ENCODE measurements at regions not wholly inside any gene's neighbourhood (a gene's known extent, or its start where the extent isn't known, plus 50 kb on each side); places are given as distances from the start of the nearest gene placed in this dataset.

GRCh38 chr11:95375451-95375850 lies 144.4 kb upstream of the SESN3 start:
- no peak for DNase-seq

DNA sequence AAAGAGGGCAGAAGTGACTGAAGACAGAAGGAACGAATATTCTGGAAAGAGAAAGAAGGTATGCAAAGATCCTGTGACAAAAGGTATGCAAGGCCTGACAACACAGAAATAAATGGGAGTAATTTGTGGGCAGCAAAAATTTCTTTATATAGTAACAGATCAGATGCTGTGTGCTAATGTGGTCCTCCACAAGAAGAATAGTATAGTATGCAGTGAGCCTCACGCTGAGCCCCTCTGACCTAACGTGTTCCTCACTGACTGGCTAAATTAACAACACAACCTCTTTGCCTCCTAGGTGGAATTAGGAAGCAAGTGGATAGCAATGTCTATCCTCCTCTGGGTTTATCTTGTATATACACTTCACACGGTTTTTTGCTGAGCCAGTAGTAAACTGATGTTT lies 143.1 kb upstream of the SESN3 start:
- no peak for DNase-seq

- no peak for DNase-seq
These were observed 142.2 kb upstream of the SESN3 start for GRCh38 chr11:95373241-95373640.

DNA sequence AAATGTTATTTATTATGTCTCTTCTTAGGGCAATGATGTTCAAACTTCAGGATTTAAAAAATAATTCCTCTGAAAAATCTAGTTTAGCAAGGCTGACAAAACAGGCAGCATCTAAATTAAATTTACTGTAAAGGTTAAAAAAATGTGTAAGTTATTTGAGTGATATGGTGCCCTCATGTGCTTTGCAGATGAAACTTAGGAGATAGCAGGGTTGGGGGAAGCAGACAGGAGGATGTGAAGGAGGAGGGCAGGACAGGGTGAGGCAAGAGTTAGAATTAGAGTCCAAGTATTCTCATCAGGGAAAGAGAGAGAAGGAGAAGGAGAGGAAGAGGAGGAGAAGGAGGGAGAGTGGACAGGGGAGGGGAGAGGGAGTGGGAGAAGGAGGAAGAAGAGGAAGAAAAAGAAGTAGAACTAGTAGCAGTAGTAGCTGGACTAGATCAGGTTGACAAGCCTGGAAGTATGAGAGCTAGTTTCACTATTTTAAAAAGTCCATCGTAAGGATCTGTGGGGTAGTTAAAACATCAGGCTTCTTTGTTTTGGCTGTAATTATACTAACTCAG lies 141.2 kb upstream of the SESN3 start:
- no peak for DNase-seq

DNA sequence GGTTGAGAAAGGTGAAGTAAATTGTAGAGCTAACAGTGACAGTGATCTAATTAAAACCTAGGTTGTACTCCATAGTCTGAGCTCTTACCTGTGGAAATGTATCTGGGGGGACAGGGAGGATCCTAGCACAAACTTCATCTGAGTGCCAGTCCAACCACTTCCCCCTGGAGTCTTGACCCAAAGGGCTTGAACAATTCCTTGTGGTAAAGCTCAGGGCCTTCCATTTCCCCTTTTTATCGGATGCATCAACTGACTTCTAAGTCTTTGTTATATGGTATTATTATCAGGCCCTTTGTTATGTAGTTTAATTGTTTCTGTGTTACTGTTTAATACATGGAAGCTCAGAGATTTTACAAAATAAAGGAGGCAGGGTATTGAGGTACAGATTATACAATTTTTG lies 140.2 kb upstream of the SESN3 start:
- no peak for DNase-seq

DNA sequence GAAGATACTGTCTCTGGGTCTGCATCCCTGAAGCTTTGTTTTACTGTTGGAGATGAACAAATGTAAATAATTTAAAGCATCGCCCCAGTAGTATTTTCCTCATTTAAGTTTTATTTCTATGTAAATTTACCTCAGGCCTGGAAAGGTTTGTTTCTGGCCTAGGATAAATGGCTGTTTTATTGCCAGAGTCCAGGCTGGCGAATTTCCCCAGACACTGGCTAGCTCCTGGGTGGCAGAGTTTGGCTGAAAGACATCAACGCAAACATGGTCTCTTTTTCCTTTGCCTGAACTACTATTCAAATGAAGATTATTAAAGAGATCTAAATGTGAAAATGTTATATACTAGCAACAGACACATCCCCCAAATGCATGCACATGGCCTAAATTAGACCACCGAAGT lies 136.7 kb upstream of the SESN3 start:
- no peak for DNase-seq

DNA sequence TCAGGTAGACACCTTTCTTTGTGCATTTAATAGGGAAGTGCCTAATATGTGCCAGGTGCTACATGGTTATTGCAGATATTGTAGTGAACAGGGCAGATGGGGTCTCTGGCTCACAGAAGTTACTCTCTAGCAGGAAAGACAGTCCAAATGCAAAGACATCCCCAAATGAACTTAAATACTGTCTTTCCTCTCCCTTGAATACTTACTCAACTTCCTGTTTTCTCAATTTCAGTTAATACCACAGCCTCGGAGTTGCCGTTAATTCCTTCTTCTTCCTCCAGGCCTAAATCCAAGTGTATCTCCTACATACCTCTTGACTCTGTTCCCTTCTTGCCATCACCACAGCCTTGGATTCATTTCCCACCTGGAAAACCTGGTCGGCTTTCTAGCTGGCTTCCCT lies 134.3 kb upstream of the SESN3 start:
- DNase-seq = no peak

GRCh38 chr11:95364324-95365295 lies 133.6 kb upstream of the SESN3 start:
- DNase-seq = no peak

DNA sequence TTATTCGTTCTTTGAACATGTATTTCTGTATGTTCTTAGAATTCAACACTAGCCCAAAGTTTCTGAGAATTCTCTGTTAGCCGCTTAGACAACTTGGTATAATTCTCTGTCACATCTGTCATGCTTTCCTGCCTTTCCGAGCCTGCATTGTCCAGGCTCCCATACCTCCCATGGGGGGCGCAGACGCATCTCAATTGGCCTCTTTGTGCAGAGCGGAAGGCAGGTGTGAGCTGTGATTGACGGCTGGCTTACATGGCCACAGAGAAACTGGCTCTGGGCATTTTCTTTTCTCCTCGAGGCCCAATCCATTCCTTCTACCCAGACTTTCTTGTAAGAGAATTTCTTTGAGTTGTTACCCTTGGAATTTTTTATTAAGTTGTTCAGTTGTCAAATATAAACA lies 132.7 kb upstream of the SESN3 start:
- no peak for DNase-seq

GRCh38 chr11:95363164-95363563 lies 132.2 kb upstream of the SESN3 start:
- DNase-seq = no peak

DNA sequence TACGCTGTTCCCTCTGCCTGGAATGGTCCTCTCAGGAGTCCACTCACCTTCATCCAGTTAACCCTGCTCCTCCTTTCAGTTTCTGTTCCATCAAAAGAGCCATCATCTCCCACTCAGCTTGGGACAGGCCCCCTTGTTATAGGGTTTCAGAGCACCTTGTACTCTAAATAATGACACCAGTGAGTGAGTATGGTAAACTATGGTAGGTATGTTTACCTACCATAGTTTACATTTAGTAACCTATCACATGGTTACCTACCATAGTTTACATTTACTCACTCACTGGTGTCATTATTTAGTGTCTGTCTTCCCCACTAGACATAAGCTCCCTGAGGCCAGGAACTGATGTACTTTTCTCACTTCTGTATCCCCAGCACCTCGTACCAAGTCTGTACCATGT lies 130.2 kb upstream of the SESN3 start:
- DNase-seq = no peak

GRCh38 chr11:95360377-95361075 lies 129.5 kb upstream of the SESN3 start:
- DNase-seq = no peak

- DNase-seq = no peak
These were observed 128.8 kb upstream of the SESN3 start for GRCh38 chr11:95359756-95360155.

GRCh38 chr11:95359341-95359663 lies 128.3 kb upstream of the SESN3 start:
- no peak for DNase-seq

DNA sequence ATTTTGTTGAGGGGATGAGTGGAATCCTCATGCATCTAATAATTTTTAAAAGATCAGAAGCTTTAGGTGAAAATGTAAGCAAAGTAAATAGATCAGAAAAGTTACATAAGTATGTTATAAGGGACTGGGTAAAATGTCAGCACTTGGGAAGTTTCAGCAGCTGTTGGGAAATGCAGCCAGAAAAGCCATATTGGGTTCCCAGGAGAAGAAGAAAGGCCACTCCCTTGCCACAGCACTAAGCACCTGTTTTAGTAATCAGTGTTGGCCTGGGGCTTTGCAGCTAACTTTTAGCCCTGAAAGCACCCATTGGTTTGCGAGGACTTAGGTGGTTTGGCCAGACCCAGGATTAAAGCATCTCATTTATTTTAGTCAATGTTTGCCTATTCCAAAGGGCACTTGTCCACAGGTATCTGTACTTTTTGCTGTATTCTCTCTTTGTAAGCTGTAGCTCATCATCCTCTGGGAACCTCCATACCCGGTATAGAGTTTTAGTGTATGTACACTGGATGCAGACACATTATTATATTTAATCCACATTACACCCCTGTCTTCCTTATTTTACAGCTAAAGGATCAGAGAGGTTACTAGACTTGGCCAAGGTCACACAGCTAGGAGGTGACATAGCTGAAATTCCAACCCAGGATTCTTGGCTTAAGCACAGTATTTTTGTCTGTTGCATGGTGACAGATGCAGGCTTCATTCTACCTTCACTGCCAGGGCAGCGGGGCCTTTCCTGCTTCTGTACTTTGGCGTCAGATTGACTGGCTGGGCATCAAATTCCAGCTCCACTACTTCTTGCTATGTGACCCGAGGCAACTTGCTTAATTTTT lies 127.7 kb upstream of the SESN3 start:
- DNase-seq = no peak

DNA sequence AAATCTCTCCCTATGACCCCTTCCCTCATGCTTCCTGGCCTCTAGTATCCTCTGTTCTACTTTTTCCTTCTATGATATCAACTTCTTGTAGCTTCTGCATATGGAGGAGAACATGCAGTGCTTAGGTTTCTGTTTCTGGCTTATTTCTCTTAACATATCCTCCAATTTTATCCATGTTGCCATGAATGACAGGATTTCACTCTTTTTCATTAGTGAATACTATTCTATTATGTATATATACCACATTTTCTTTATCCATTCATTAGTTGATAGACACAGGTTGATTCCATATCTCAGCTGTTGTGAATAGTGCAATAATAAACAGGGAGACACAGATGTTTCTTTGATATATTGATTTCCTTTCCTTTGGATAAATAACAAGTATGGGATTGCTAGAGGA lies 123.3 kb upstream of the SESN3 start:
- DNase-seq = no peak

GRCh38 chr11:95353706-95354105 lies 122.7 kb upstream of the SESN3 start:
- no peak for DNase-seq

- no peak for DNase-seq
These were observed 121.8 kb upstream of the SESN3 start for GRCh38 chr11:95352733-95353346.

GRCh38 chr11:95349345-95349942 lies 118.4 kb upstream of the SESN3 start:
- DNase-seq = no peak

DNA sequence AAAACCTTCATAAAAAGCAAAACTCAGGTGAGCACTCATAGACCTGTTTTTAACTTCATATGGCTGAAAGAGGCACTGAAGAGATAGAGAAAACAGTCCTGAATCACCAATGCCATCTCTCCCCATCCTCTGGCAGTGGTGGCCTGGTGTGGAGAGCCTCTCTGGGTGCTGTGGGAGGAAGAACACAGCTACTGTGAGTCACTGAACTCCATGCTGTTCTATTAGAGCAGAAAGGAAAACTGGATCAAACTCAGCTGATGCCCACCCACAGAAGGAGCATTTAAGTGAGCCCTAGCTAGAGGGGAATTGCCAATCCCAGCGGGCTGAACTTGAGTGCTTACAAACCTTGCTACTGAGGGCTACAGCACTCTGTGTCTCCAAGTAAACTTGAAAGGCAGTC lies 115.3 kb upstream of the SESN3 start:
- no peak for DNase-seq

DNA sequence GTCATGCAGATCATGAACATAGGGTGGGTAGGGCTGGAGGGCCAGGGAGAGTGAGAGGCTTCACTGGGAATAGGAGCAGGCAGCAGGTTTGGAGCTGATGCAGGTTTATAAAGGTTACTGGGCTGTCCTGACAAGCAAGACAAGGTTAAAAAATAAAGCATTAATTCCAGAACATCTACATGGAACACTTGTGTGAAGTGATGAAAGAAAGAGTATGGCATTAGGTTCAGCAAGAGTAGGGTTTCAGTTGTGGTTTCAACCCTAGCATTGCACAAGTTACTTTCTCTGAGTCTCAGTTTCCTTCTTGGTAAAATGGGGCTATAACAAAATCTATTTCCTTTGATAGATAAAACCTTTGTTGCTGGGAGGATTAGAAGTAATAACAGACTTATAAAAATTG lies 114.6 kb upstream of the SESN3 start:
- no peak for DNase-seq

GRCh38 chr11:95344932-95345642 lies 114.1 kb upstream of the SESN3 start:
- DNase-seq = no peak
